SW 1271 (cell line): ENCODE measurements at regions not wholly inside any gene's neighbourhood (a gene's known extent, or its start where the extent isn't known, plus 50 kb on each side); places are given as distances from the start of the nearest gene placed in this dataset.
A peak's percentile ranks its signal among the peaks of the same experiment; 100 is the strongest.

Experiments used
- DNase-seq, 2 experiments: peaks; one replicate each; lab custom pipeline; 2025; lab: John Stamatoyannopoulos, UW

GRCh38 chr10:20981419-20981953 is 84.4 kb upstream of the NEBL start:
- no peak for DNase-seq

- DNase-seq: no peak
Observed at GRCh38 chr10:20978617-20979016, 81.5 kb upstream of the NEBL start.

DNA sequence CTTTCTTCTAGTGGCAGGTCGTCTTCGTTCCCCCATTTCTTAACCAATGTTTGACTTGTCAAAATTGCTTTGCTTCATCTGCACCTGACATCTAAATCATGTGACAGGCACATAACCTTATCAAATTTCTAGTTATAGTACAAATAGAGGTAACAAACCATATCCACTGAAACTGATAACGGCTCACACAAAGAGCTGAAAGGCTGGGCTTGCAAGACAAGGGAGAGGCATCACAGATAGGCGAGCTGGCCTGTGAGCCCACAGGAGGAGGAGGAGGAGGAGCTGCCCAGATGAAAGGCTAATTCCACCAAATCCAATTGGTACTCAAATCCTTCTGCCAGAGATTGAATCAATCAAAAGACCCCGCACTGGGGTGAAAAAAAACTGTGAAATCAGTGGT is 80.2 kb upstream of the NEBL start:
- DNase-seq: no peak

DNA sequence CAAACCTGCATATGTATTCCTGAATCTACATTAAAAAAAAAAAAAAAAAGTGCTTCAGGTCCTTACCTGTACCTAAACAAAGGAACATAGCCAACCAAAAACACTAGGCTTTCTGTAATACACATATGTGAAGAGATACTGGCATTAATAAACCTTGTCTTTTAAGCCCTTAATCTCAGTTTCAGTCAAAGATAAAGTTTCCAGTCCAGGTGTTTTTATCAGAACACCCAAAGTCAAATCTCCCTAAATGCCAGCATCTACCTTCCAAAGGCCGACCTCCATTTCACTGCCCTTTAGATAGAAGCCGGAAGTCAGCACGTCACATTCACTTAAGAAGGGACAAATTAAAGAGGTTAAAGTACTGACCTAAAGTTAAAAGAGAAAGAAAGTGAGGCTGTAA is 79.8 kb upstream of the NEBL start:
- DNase-seq: no peak

DNA sequence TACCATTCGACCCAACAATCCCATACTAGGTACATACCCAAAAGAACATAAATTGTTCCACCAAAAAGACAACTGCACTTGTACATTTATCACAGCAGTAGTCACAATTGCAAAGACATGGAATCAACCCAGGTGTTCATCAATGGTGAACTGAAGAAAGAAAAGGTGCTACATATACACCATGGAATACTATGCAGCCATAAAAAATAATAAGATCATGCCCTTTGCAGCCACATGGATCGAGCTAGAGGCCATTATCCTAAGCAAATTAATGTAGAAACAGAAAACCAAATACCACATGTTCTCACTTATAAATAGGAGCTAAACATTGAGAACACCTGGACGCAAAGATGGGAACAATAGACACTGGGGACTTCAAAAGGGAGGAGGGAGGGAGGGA is 79.3 kb upstream of the NEBL start:
- no peak for DNase-seq

DNA sequence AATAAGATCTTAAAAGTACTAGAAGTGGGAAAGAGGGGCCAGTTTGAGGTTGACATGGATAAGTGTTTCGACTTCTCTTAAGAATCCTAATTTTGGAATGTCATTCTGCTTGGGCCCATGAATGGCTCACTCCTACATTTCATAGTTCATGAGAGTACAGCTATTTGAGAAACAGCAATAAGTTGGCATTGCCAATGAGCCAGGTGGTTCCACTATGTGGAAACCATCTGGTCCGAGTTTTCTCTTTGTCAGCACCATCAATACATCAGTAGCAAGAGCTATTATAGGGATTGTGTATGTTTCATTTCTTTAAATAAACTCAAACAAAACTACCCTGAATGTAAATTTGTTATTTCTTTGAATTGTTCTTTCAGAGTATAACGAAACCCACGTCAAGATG is 78.1 kb upstream of the NEBL start:
- DNase-seq: no peak

DNA sequence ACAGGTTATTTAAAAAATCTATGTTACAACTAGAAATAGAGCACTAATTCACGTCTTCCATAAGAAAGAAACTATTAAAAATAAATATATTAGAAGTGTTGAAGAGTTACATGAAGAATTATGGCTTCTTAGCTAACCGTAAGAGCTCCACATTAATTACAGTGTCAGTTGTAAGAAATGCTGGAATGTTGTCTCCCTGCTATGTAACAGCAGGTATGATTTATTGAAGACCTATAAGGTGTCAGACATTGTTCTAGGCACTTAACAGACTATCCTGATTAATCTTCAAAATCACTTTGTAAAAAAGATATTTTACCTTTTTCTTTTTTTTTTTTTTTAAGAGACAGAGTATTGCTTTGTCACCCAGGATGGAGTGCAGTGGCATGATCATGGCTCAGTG is 75.8 kb upstream of the NEBL start:
- DNase-seq: no peak

- DNase-seq: no peak
Observed at GRCh38 chr10:20971901-20972300, 74.8 kb upstream of the NEBL start.

DNA sequence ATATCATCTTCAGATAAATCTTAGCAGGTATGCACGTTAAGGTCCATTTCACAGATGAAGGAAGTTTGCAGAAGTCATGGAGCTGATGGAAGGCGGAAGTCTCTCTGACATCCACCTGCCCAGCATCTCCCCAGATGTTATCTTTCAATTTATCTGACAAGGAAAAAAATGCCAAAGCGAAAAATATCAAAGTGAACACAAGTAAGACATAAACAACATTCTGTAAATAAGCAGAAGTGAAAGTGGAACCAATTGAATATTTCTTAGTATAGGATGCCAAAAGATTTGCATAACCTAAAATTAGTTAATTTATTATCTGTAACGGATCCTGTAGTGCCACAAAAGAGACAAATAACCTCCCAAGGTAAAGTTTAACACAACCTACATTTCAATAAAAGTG is 73.6 kb upstream of the NEBL start:
- DNase-seq: no peak

DNA sequence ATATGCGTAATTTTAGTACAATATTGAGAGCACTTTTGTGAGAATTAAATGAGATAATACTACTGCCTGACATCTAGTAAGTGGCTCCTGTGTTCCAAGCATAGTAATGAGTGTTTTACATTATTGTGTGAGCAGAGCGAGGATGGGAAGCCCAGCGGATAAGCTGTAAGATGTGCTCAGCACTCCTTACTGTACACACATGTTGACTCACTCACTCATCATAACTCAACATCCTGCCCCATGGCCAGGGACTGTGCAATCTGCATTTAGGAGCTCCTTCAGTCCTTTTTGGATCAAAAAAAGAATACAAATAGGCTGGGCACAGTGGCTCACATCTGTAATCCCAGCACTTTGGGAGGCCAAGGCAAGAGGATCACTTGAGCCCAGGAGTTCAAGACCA is 72.9 kb upstream of the NEBL start:
- DNase-seq: peak in 1 of 2 experiments; percentile 0

GRCh38 chr10:20966426-20966825 is 69.3 kb upstream of the NEBL start:
- DNase-seq: no peak

DNA sequence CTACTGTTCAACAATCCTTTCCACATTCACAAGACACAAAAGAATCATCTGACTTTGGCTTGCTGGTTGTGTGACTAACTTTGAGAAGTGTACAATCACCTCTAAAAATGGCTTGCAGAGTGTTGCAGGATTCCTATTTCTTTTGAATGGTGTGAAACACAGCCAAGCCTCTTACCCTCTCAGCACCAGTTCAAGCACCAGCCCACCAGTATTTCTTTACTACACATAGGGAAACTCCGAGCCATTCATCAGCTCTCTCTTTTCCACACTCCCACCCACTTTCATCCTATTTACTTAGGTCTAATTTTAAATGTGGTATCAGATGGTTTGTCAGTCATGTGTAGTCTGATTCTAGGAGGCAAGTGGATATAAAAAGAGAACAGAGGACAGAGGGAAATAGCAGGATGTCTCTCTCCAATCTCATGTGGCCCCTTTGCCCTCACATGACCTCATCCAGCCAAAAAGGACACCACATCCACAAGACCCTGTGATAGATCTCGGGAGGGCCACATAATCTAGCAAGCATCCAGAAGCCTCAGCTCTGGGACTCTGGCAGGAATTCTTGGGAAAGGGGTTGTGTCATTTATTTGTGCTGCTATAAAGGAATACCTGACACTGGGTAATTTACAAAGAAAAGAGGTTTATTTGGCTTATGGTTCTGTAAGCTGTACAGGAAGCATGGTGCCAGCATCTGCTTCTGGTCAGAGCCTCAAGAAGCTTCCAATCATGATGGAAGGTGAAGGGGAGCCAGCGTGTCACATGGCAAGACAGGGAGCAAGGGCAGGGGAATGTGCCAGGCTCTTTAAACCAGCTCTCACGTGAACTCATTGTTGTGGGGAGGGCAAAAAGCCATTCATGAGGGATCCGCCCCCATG is 66.8 kb upstream of the NEBL start:
- no peak for DNase-seq

DNA sequence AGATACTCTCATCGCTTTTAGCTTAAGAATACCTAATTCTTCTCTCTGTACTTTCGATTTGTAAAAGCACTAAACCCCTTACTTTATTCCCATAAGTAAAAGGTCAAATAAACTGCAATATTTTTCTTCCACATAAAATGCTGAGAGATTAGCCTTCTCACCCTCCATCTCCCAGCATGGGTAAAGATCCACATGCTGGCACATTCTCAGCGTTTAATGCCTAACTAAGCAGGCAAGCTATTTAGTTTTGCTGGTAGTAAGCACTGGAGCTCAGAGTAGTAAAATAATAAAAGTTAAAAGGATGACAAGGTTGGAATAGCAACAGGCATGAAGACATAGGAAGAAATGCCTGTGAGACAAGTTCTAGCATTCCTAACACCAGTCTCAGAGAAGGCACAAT is 65.9 kb upstream of the NEBL start:
- no peak for DNase-seq

- no peak for DNase-seq
Observed at GRCh38 chr10:20962165-20962564, 65.1 kb upstream of the NEBL start.

DNA sequence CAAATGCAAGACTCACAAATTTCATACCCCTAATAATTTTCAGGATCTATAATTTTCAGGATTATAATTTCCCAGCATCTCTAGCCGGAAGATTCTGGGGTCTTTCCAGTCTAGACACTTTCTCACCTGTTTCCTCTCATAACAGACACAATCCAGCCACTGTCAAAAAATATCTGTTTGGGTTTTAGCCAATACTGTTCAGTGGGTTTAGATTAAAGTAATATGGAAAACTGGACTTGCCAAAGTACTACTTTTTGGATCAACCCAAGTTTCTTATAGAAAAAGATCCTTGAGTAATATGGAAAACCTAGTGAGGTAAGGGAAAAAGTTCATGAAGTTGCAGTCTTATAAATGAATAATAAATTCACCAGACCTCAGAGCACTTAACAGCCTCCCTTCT is 62.1 kb upstream of the NEBL start:
- no peak for DNase-seq

- DNase-seq: no peak
Observed at GRCh38 chr10:20958764-20959163, 61.7 kb upstream of the NEBL start.

DNA sequence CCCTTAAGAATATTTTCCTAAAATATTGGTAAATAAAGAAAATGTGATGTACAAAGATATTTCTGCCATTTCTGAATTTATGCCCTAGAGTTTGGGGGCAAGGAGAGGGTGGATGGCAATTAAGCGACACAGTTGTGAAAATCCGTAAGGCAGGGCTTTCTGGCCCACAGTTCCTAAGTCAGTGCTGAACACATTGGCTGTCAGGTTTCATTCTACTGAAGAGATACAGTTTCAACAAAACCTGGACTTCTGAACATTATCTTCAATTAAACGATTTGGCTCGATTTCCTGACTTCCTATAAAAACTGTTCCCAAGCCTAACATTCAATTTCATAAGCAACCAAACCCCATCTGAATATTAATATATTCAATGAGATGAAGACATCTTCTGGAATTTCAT is 61.1 kb upstream of the NEBL start:
- no peak for DNase-seq

DNA sequence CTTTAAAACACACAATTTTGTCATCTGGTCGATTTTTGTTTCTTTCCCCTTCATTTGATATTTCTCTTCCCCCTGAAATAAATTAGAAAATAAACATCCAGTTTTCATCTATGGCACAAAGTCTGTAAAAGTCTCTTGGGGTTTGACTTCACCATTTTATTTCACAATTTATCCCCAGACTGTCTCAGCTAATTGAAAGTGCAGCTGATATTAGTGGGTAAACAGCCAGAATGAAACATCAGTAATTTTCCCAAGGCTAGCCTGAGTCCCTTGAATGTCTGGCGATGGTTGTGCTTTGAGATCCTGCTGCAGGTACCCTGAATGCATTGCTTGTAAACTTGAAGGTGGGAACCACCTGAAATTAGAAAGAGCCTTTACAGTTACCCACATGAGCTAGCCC is 60.6 kb upstream of the NEBL start:
- no peak for DNase-seq

GRCh38 chr10:20956843-20957242 is 59.7 kb upstream of the NEBL start:
- no peak for DNase-seq

- no peak for DNase-seq
Observed at GRCh38 chr10:20955355-20955893, 58.3 kb upstream of the NEBL start.

DNA sequence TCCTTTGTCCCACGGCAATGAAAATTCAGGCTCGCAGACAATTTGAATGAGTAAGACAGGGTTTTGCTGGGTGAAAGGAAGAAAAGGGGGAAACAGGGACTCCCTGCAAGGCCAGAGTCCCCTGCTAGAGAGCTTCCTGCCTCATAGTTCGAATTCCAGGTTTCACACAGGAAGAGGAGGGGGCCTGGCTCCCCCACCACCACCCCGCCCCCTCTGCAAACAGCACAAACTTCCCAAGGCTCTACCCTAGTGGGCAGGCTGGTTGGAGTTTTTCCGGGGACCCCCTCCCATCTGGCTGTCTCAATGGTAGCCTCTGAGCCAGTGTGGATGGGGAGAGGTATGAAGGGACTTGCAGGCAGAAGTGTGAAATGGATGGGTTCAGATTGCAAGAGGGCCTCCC is 57.4 kb upstream of the NEBL start:
- no peak for DNase-seq

DNA sequence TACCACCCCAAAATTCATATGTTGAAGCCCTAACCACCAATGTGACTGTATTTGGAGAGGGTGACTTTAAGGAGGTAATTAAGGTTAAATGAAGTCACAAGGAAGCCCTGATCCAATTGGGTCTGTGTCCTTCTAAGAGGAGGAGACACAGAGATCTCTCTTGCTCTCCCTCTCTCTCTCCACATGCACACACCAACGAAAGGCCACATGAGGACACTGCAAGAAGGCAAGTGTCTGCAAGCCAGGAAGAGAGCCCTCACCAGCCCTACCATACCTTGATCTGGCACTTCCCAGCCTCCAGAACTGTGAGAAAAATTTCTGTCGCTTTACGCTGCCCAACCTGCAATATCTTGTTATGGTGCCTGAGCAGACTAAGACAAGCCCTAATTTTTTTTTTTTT is 56.0 kb upstream of the NEBL start:
- no peak for DNase-seq

- no peak for DNase-seq
Observed at GRCh38 chr10:20949967-20950366, 52.9 kb upstream of the NEBL start.
